Neuronal stem cell (in vitro differentiated cells): ENCODE measurements at regions not wholly inside any gene's neighbourhood (a gene's known extent, or its start where the extent isn't known, plus 50 kb on each side); places are given as distances from the start of the nearest gene placed in this dataset. TPM values are rescaled to one million over a fixed set of nuclear protein-coding genes. Genes with fewer than 3 reads are reported as not detected.

Experiments used
- DNase-seq: peaks from one replicate; pipeline ENCODE4 v3.0.0-alpha.2; 2013; ENCODE audit warnings: low spot score
- H2AFZ ChIP-seq: one replicate; pipeline ENCODE4 v1.6.1; 2013; ENCODE audit warnings: mild to moderate bottlenecking, low read length, inconsistent platforms
- H2AK5ac ChIP-seq: 2 replicates; pipeline ENCODE4 v1.6.1; 2013; ENCODE audit warnings: low read depth, mild to moderate bottlenecking, inconsistent platforms, low read length, moderate library complexity, mixed read lengths
- H2BK120ac ChIP-seq: 2 replicates; pipeline ENCODE4 v1.6.1; 2013; ENCODE audit warnings: low read depth, mild to moderate bottlenecking, inconsistent platforms, low read length, moderate library complexity, mixed read lengths
- H2BK12ac ChIP-seq: one replicate; pipeline ENCODE4 v1.6.1; 2013; ENCODE audit warnings: low read length, inconsistent platforms
- H2BK15ac ChIP-seq: 2 replicates; pipeline ENCODE4 v1.6.1; 2013; ENCODE audit warnings: mild to moderate bottlenecking, low read length, inconsistent platforms, mixed read lengths
- H2BK5ac ChIP-seq: one replicate; pipeline ENCODE4 v1.6.1; 2013; ENCODE audit warnings: inconsistent platforms, mild to moderate bottlenecking, low read length, moderate library complexity
- H3K14ac ChIP-seq: one replicate; pipeline ENCODE4 v1.6.1; 2013; ENCODE audit warnings: low read length, inconsistent platforms
- H3K18ac ChIP-seq: 2 replicates; pipeline ENCODE4 v1.6.1; 2013; ENCODE audit warnings: low read length, inconsistent platforms
- H3K23ac ChIP-seq: 2 replicates; pipeline ENCODE4 v1.6.1; 2013; ENCODE audit warnings: low read depth, mild to moderate bottlenecking, mixed read lengths, low read length, inconsistent platforms; ENCODE audit not compliant: poor library complexity
- H3K27ac ChIP-seq: replicated peaks from 3 replicates; pipeline ENCODE4 v1.5.1; 2013; ENCODE audit warnings: low read length, inconsistent platforms
- H3K27me3 ChIP-seq, 3 experiments: 2 replicates each; pipeline ENCODE4 v1.6.1; 2013; ENCODE audit warnings: low read length in 3 of 3, mild to moderate bottlenecking in 2 of 3, inconsistent platforms in 1 of 3, low read depth in 1 of 3, mixed read lengths in 1 of 3, moderate library complexity in 1 of 3; ENCODE audit not compliant: control insufficient read depth in 3 of 3, insufficient read depth in 3 of 3
- H3K36me3 ChIP-seq, 2 donors: replicated peaks in 1 of 2; 2 replicates each; pipeline ENCODE4 v1.6.1; 2013; ENCODE audit warnings: low read length in 2 of 2; ENCODE audit not compliant: control insufficient read depth in 2 of 2, insufficient read depth in 2 of 2
- H3K4ac ChIP-seq: 2 replicates; pipeline ENCODE4 v1.6.1; 2013; ENCODE audit warnings: inconsistent platforms, mild to moderate bottlenecking, low read length, moderate library complexity
- H3K4me1 ChIP-seq, 2 donors: 1 replicate in 1 of 2; 2 replicates in 1 of 2; pipeline ENCODE4 v1.6.1; 2013; ENCODE audit warnings: low read length in 2 of 2, low read depth in 1 of 2; ENCODE audit not compliant: control insufficient read depth in 2 of 2, insufficient read depth in 1 of 2
- H3K4me2 ChIP-seq: one replicate; pipeline ENCODE4 v1.6.1; 2013; ENCODE audit warnings: mild to moderate bottlenecking, low read length, inconsistent platforms; ENCODE audit not compliant: insufficient read depth, poor library complexity, severe bottlenecking
- H3K4me3 ChIP-seq, 2 donors: 2 replicates each; pipeline ENCODE4 v1.5.1; 2013; ENCODE audit warnings: low read length in 2 of 2, mild to moderate bottlenecking in 2 of 2, inconsistent platforms in 1 of 2, moderate library complexity in 1 of 2
- H3K79me1 ChIP-seq: one replicate; pipeline ENCODE4 v1.6.1; 2013; ENCODE audit warnings: low read depth, mild to moderate bottlenecking, inconsistent platforms, low read length, moderate library complexity
- H3K9ac ChIP-seq: one replicate; pipeline ENCODE4 v1.6.1; 2013; ENCODE audit warnings: mild to moderate bottlenecking, low read depth, low read length, inconsistent platforms; ENCODE audit not compliant: poor library complexity
- H3K9me3 ChIP-seq, 2 donors: replicated peaks in 1 of 2; 2 replicates each; pipeline versions ENCODE3 to v1.6.1; 2013; ENCODE audit warnings: low read length in 2 of 2, mild to moderate bottlenecking in 2 of 2, inconsistent platforms in 1 of 2, low read depth in 1 of 2, mixed read lengths in 1 of 2, moderate library complexity in 1 of 2; ENCODE audit not compliant: control insufficient read depth in 2 of 2, insufficient read depth in 1 of 2
- H4K8ac ChIP-seq: one replicate; pipeline ENCODE4 v1.6.1; 2013; ENCODE audit warnings: low read depth, mild to moderate bottlenecking, inconsistent platforms, low read length, moderate library complexity
- H4K91ac ChIP-seq: one replicate; pipeline ENCODE4 v1.6.1; 2013; ENCODE audit warnings: low read length, low read depth, mild to moderate bottlenecking, inconsistent platforms; ENCODE audit not compliant: poor library complexity
- WGBS, 2 donors: extraction: QIAGEN DNeasy Blood & Tissue Kit; methylation state at CpG; one replicate each; pipeline ENCODE4 v1.1.7; 2013; ENCODE audit warnings: missing lambda C conversion rate in 2 of 2, mixed read lengths in 1 of 2; ENCODE audit not compliant: insufficient read length in 2 of 2, insufficient replicate concordance in 1 of 2; ENCODE audit errors: extremely low coverage in 2 of 2; 5-methylcytosine and 5-hydroxymethylcytosine counted together
- small RNA-seq: library from polyadenylated mRNA; stranded (forward); fragments of <200 nt; extraction: miRNeasy Mini kit (QIAGEN cat#:217004); gene quantifications from one replicate; pipeline ENCODE3, GENCODE V24; 2013; ENCODE audit not compliant: insufficient read depth

GRCh38 chrX:3768881-3769280, 55.4 kb upstream of the PRKX start:
- Histone ChIP-seq H2BK120ac (no peak overlapping the region), H4K8ac (no peak overlapping the region), H3K4me1 (no peaks in the 10 kb centered on the region), H2AFZ (no peak overlapping the region), H3K23ac (no peak overlapping the region), H2BK15ac (no peak overlapping the region), H2BK12ac (no peak overlapping the region), H3K9me3 (no peaks in the 10 kb centered on the region), H3K36me3 (no peaks in the 10 kb centered on the region), H3K18ac (no peak overlapping the region), H3K9ac (no peak overlapping the region), H3K27ac (no peak overlapping the region), H3K27me3 (no peaks in the 10 kb centered on the region), H3K4me3 (no peak overlapping the region), H3K4ac (no peak overlapping the region), H2BK5ac (no peak overlapping the region), H3K14ac (no peak overlapping the region), H2AK5ac (no peak overlapping the region), H3K4me2 (no peak overlapping the region), H3K79me1 (no peaks in the 10 kb centered on the region), H4K91ac (no peak overlapping the region)
- DNase-seq: no peak
- WGBS, 2 donors: no CpG with 5 or more reads among the region's 1 CpG

Small RNA genes lying in the stretch of these regions (small RNA-seq; reads per million reads assigned to genes)
- gene RF00401: not detected
